GM12892 (cell line): ENCODE measurements at regions not wholly inside any gene's neighbourhood (a gene's known extent, or its start where the extent isn't known, plus 50 kb on each side); places are given as distances from the start of the nearest gene placed in this dataset.

Experiments used
- POLR2A ChIP-seq: IDR thresholded peaks from 2 replicates; pipeline ENCODE4 v1.6.1; 2011; ENCODE audit warnings: low read depth, low read length, control low read depth
- POLR2AphosphoS5 ChIP-seq: IDR thresholded peaks from 2 replicates; pipeline ENCODE4 v1.6.1; 2011; ENCODE audit warnings: low read depth, low read length, control low read depth

DNA sequence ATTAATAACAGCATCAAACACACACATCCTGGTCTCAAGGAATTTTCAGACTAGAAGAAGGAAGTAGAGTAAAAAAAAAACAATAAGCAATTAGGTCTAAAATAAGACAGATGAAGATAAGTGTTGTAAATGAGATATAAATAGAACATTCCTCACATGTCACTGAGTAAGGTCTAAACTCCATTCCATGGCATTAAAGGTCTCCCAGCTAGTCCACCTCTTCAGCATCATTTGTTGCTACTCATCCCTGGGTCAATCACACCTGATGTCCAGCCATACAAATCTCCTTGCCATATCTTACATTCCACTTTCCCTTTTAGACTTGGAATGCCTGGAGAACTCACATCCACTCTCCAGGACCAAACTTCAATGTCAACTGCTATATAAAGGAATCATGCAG lies 214.1 kb upstream of the KLF4 start:
- TF ChIP-seq POLR2AphosphoS5 (no peak), POLR2A (no peak)
